Testis (tissue), 2 donors: ENCODE measurements at regions not wholly inside any gene's neighbourhood (a gene's known extent, or its start where the extent isn't known, plus 50 kb on each side); places are given as distances from the start of the nearest gene placed in this dataset.

Source experiments
- DNase-seq: peaks from one replicate; pipeline ENCODE4 v3.0.0-alpha.2; 2019
- H3K27ac ChIP-seq, 2 donors: fragments of 200-600 bp; sonication (generic); one replicate each; pipeline ENCODE4 v1.5.1; 2019
- H3K27me3 ChIP-seq: fragments of 200-600 bp; sonication (generic); one replicate; pipeline ENCODE4 v1.5.1; 2019
- H3K36me3 ChIP-seq: fragments of 200-600 bp; sonication (generic); one replicate; pipeline ENCODE4 v1.5.1; 2017; ENCODE audit warnings: low read depth; ENCODE audit errors: missing control alignments
- H3K4me1 ChIP-seq: fragments of 200-600 bp; sonication (generic); one replicate; pipeline ENCODE4 v1.5.1; 2019
- H3K4me3 ChIP-seq, 2 donors: fragments of 200-600 bp; sonication (generic); one replicate each; pipeline ENCODE4 v1.5.1; 2017 to 2019
- H3K9me3 ChIP-seq: fragments of 200-600 bp; sonication (generic); one replicate; pipeline ENCODE4 v1.5.1; 2017
- CTCF ChIP-seq, 3 experiments: fragments of 450-650 bp in 2 of 3; fragments of 200-600 bp in 1 of 3; sonication (generic) in 1 of 3; IDR thresholded peaks; one replicate each; pipeline ENCODE4 v1.5.1; 2016 to 2019; ENCODE audit warnings: antibody characterized with exemption in 3 of 3, mild to moderate bottlenecking in 2 of 3, moderate library complexity in 1 of 3
- POLR2A ChIP-seq: fragments of 450-650 bp; IDR thresholded peaks from one replicate; pipeline ENCODE4 v1.6.1; 2017; ENCODE audit warnings: antibody characterized with exemption, mild to moderate bottlenecking, moderate library complexity
- WGBS, 2 donors: methylation state at CpG; one replicate each; pipeline ENCODE4 v1.1.5; 2018; 5-methylcytosine and 5-hydroxymethylcytosine counted together
- intact Hi-C: fragments of 100-400 bp; cut with DNase I; formaldehyde crosslinking; loops from one replicate; pipeline ENCODE4 v1.15.1; 2023; ENCODE audit warnings: low total_unique reads

DNA sequence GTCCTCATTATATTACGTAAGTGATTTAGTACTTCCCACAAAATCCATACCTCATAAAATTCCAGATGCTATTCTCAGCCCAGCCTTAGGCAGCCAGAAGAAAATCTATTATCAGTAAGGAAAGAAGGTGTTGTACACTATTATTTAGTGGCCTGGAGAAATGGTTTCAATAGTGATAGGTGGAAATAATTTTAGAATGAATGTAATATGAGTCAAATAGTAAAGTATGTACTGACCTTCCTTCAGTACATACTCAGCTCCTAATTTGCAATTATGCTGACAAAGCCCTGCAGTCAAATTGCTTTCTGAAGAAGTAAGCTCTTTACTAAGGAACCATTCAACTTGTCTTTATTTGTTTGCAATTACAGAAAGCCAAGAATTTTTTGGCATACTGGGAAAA is 409.2 kb downstream of the HTR1A start:
- intact Hi-C loops, result no loop called here
- Histone ChIP-seq H3K4me1 (no peaks in the 10 kb centered on the region), H3K27me3 (no peaks in the 10 kb centered on the region), H3K36me3 (no peaks in the 10 kb centered on the region), H3K9me3 (no peaks in the 10 kb centered on the region), H3K27ac (no peak overlapping the region), H3K4me3 (no peak overlapping the region)
- 92 to 98% methylated on average over 1 of the region's 1 CpG for WGBS, 2 donors
- no peak for DNase-seq
- TF ChIP-seq POLR2A (no peak), CTCF (IDR thresholded peaks at IDR 0.05) (no peak)

GRCh38 chr5:63535840-63536602 is 426.2 kb downstream of the HTR1A start:
- no peak overlapping the region for H3K27ac ChIP-seq
- no peak for DNase-seq
- no peaks in the 10 kb centered on the region for H3K9me3 ChIP-seq
- H3K4me3 ChIP-seq, result no peak overlapping the region
- no peaks in the 10 kb centered on the region for H3K36me3 ChIP-seq
- TF ChIP-seq CTCF (IDR thresholded peaks at IDR 0.05) (no peak), POLR2A (no peak)
- intact Hi-C loops, result no loop called here
- H3K27me3 ChIP-seq, result no peaks in the 10 kb centered on the region
- no peaks in the 10 kb centered on the region for H3K4me1 ChIP-seq

DNA sequence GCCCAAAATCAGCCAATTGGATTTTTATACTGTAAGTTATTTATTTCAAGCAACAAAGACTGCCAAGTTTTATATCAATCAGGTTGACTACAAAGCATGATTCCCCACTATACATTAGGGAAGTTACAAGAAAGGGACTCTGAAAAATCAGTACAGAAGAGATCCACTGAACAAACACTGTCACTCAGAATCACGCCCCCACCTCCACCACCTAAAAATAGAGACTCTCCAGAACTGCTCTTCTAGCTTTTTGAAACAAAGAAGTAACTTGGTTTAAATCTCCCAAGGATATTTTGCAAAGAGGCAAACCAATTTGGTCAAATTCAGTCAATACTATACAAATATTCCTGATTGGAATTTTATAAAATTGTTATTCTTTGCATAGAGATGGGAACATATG is 438.0 kb downstream of the HTR1A start:
- Histone ChIP-seq H3K4me1 (no peaks in the 10 kb centered on the region), H3K4me3 (no peak overlapping the region), H3K9me3 (no peaks in the 10 kb centered on the region), H3K36me3 (no peaks in the 10 kb centered on the region), H3K27me3 (no peaks in the 10 kb centered on the region), H3K27ac (no peak overlapping the region)
- no peak for TF ChIP-seq CTCF (IDR thresholded peaks at IDR 0.05)
- TF ChIP-seq POLR2A, result no peak
- WGBS, 2 donors, result 67 to 76% methylated on average over 1 of the region's 1 CpG
- DNase-seq, result no peak
- intact Hi-C loops, result no loop called here

- TF ChIP-seq POLR2A (no peak), CTCF (IDR thresholded peaks at IDR 0.05) (no peak)
- Histone ChIP-seq H3K4me3 (no peak overlapping the region), H3K9me3 (no peaks in the 10 kb centered on the region), H3K27me3 (no peaks in the 10 kb centered on the region), H3K4me1 (no peaks in the 10 kb centered on the region), H3K27ac (no peak overlapping the region), H3K36me3 (no peaks in the 10 kb centered on the region)
- intact Hi-C loops, result no loop called here
- DNase-seq, result no peak
These were observed 446.2 kb downstream of the HTR1A start for GRCh38 chr5:63516006-63516405.

DNA sequence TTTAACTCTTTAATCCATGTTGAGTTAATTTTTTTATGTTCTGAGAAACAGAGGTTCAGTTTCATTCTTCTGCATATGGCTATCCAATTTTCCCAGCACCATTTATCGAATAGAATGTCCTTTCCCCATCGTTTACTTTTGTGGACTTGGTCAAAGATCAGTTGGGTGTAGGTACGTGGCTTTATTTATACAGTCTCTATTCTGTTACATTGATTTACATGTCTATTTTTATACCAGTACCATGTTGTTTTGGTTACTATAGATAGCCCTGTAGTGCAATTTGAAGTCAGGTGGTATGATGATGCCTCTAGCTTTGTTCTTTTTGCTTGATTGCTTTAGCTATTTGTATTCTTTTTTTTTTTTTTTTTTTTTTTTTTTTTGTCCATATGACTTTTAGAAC is 462.0 kb downstream of the HTR1A start:
- Histone ChIP-seq H3K4me3 (no peak overlapping the region), H3K9me3 (no peaks in the 10 kb centered on the region), H3K4me1 (no peaks in the 10 kb centered on the region), H3K36me3 (no peaks in the 10 kb centered on the region), H3K27ac (no peak overlapping the region), H3K27me3 (no peaks in the 10 kb centered on the region)
- WGBS, 2 donors, result 78 to 80% methylated on average over 3 of the region's 3 CpGs
- TF ChIP-seq POLR2A, result no peak
- no peak for TF ChIP-seq CTCF (IDR thresholded peaks at IDR 0.05)
- DNase-seq, result no peak
- intact Hi-C loops, result no loop called here
